CD4-positive, alpha-beta T cell (primary cell): ENCODE measurements at regions not wholly inside any gene's neighbourhood (a gene's known extent, or its start where the extent isn't known, plus 50 kb on each side); places are given as distances from the start of the nearest gene placed in this dataset.

ENCODE experiments used
- ATAC-seq: fragments of 200-7000 bp; cut with Tn5 transposase; one replicate; pipeline ENCODE4 v1.10.0; 2022; ENCODE audit warnings: mild to moderate bottlenecking; ENCODE audit not compliant: poor library complexity
- CTCF ChIA-PET: fragments of 350-600 bp; sonication (Branson Sonifier 250); formaldehyde crosslinking; loops from one replicate; lab custom pipeline; 2021; ENCODE audit warnings: antibody characterized with exemption, inconsistent platforms; lab: Charles Lee
- POLR2A ChIA-PET: fragments of 350-600 bp; sonication (Branson Sonifier 250); formaldehyde crosslinking; loops from one replicate; lab custom pipeline; 2021; ENCODE audit warnings: antibody characterized with exemption, inconsistent platforms; lab: Charles Lee
- DNase-seq, 14 experiments: peaks; one replicate each; pipeline ENCODE4 v3.0.0-alpha.2; 2013 to 2020; ENCODE audit warnings: mixed read lengths in 2 of 14
- H3K27ac ChIP-seq, 2 donors: one replicate each; pipeline versions ENCODE4 v1.5.1 to v1.7.0; 2013; ENCODE audit warnings: low read length in 2 of 2, low read depth in 1 of 2, mild to moderate bottlenecking in 1 of 2
- H3K27me3 ChIP-seq, 2 experiments: 1 replicate in 1 of 2; 2 replicates in 1 of 2; pipeline versions ENCODE4 v1.6.1 to v1.7.0; 2013; ENCODE audit warnings: low read length in 2 of 2, control low read depth in 1 of 2, mild to moderate bottlenecking in 1 of 2, moderate library complexity in 1 of 2; ENCODE audit not compliant: insufficient read depth in 2 of 2, control insufficient read depth in 1 of 2
- H3K36me3 ChIP-seq: one replicate; pipeline ENCODE4 v1.6.1; 2013; ENCODE audit warnings: low read length, control low read depth; ENCODE audit not compliant: insufficient read depth
- H3K4me1 ChIP-seq: one replicate; pipeline ENCODE4 v1.6.1; 2013; ENCODE audit warnings: low read length, control low read depth; ENCODE audit not compliant: insufficient read depth
- H3K4me3 ChIP-seq: one replicate; pipeline ENCODE4 v1.5.1; 2013; ENCODE audit warnings: mild to moderate bottlenecking, low read length, moderate library complexity
- H3K9me3 ChIP-seq, 2 experiments: 1 replicate in 1 of 2; 2 replicates in 1 of 2; pipeline versions ENCODE4 v1.6.1 to v1.7.0; 2013; ENCODE audit warnings: low read length in 2 of 2, mild to moderate bottlenecking in 2 of 2, control low read depth in 1 of 2, moderate library complexity in 1 of 2; ENCODE audit not compliant: control insufficient read depth in 1 of 2, insufficient read depth in 1 of 2
- H3K27ac Mint-ChIP-seq: one replicate; pipeline ENCODE4 v1.8.0; 2020; ENCODE audit warnings: mixed read lengths
- H3K27me3 Mint-ChIP-seq: one replicate; pipeline ENCODE4 v1.8.0; 2021; ENCODE audit warnings: mixed read lengths
- H3K36me3 Mint-ChIP-seq: one replicate; pipeline ENCODE4 v1.8.0; 2021; ENCODE audit warnings: low read depth, mixed read lengths
- H3K4me1 Mint-ChIP-seq: one replicate; pipeline ENCODE4 v1.8.0; 2021; ENCODE audit warnings: low read depth, mixed read lengths
- H3K4me3 Mint-ChIP-seq: one replicate; pipeline ENCODE4 v1.8.0; 2020; ENCODE audit warnings: mild to moderate bottlenecking, mixed read lengths
- H3K9me3 Mint-ChIP-seq: one replicate; pipeline ENCODE4 v1.8.0; 2020; ENCODE audit warnings: mixed read lengths
- intact Hi-C, 2 experiments: fragments of 100-400 bp; cut with DNase I in 1 of 2; cut with micrococcal nuclease in 1 of 2; formaldehyde crosslinking; loops; one replicate each; pipeline versions ENCODE4 v1.15.1 to v1.9.0; 2023 to 2025; cut with DNase I, micrococcal nuclease
- TF ChIP-seq, protein P1 (sequence below): fragments of 200-600 bp; IDR thresholded peaks from one replicate; pipeline ENCODE4 v1.8.0; 2022; ENCODE audit warnings: antibody characterized with exemption, mild to moderate bottlenecking

DNA sequence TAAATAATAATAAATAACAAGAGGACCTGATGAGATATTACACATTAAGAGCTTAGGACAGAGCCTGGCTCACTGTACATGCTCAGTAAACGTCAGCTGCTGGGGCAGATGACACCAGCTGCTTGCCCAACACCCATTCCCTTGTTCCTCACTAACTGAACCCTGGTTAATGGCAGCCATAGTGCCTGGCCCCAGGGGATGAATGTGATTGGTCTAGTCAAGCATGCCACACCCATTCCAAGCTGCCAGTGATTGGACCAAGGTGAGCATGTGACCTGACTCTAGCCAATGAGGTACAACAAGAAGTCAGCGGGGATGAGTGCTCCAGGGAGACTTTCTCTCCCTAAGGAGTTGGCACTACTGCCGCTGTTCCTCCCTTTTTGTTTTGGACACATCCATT is 85.1 kb upstream of the PTPN1 start:
- Mint-ChIP-seq H3K9me3 (no peaks in the 10 kb centered on the region), H3K4me1 (no peaks in the 10 kb centered on the region), H3K27me3 (no peaks in the 10 kb centered on the region), H3K36me3 (no peaks in the 10 kb centered on the region), H3K27ac (no peak overlapping the region), H3K4me3 (no peak overlapping the region)
- TF ChIP-seq, protein P1, sequence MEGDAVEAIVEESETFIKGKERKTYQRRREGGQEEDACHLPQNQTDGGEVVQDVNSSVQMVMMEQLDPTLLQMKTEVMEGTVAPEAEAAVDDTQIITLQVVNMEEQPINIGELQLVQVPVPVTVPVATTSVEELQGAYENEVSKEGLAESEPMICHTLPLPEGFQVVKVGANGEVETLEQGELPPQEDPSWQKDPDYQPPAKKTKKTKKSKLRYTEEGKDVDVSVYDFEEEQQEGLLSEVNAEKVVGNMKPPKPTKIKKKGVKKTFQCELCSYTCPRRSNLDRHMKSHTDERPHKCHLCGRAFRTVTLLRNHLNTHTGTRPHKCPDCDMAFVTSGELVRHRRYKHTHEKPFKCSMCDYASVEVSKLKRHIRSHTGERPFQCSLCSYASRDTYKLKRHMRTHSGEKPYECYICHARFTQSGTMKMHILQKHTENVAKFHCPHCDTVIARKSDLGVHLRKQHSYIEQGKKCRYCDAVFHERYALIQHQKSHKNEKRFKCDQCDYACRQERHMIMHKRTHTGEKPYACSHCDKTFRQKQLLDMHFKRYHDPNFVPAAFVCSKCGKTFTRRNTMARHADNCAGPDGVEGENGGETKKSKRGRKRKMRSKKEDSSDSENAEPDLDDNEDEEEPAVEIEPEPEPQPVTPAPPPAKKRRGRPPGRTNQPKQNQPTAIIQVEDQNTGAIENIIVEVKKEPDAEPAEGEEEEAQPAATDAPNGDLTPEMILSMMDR: no peak
- ATAC-seq: no peak
- peak in 2 of 14 experiments; percentile 22 to 33 for DNase-seq
- POLR2A ChIA-PET: no interaction called here
- H3K9me3 ChIP-seq: peaks cover 7% of the 10 kb centered on the region in 2 experiments
- CTCF ChIA-PET: no interaction called here
- H3K27ac ChIP-seq: no peak overlapping the region
- H3K36me3 ChIP-seq: no peaks in the 10 kb centered on the region
- H3K4me1 ChIP-seq: no peaks in the 10 kb centered on the region
- no peak overlapping the region for H3K4me3 ChIP-seq
- peaks cover 0 to 2% of the 10 kb centered on the region in 2 experiments for H3K27me3 ChIP-seq
- intact Hi-C loops: no loop called here

DNA sequence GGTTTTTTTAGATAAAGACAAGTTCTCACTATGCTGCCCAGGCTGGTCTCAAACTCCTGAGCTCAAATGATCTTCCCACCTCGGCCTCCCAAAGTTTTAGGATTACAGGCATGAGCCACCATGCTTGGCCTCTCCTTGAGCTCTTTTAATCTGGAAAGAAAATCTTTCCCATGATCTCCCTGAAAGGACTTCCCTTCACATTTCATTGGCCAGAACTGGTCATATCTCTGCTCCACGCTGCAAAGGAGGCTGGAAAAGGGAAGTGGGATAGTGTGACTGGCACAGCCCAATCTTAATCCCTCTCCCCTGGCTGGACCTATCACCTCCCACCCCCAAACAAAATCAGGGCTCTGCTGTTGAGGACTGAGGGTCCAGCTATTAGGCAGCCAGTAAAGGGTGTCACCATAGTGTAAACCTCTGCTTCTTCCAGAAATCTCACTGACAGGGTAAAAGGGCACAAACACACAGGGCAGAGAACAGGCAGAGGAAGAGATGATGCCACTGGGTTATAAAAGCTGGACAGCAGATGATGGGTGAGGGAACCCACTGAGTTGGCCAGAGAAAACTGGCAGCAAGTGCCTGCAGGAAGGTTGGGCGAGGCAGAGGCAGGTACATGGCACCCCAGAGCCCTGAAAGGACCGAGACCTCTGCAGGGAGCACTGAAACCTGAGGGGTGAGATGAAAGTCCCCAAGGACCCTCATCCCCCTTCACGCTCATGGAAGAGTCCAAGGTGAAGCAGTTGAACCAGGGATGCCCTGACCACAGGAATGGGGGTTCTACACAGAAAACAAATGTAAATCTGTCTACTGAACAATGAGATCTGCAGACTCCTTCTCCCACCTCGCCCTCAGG is 83.1 kb upstream of the PTPN1 start:
- no peaks in the 10 kb centered on the region for H3K9me3 ChIP-seq
- H3K9me3 Mint-ChIP-seq: no peaks in the 10 kb centered on the region
- H3K4me3 ChIP-seq: no peak overlapping the region
- ChIA-PET CTCF (no interaction called here), POLR2A (no interaction called here)
- intact Hi-C loops: no loop called here
- ATAC-seq (no peak), DNase-seq (peak in 1 of 14 experiments; percentile 15)
- no peaks in the 10 kb centered on the region for H3K4me1 Mint-ChIP-seq
- no peaks in the 10 kb centered on the region for H3K27me3 ChIP-seq
- H3K27me3 Mint-ChIP-seq: no peaks in the 10 kb centered on the region
- no peaks in the 10 kb centered on the region for H3K4me1 ChIP-seq
- no peaks in the 10 kb centered on the region for H3K36me3 ChIP-seq
- H3K4me3 Mint-ChIP-seq: no peak overlapping the region
- H3K27ac Mint-ChIP-seq: no peak overlapping the region
- H3K36me3 Mint-ChIP-seq: no peaks in the 10 kb centered on the region
- TF ChIP-seq, protein P1: no peak
- no peak overlapping the region for H3K27ac ChIP-seq

DNA sequence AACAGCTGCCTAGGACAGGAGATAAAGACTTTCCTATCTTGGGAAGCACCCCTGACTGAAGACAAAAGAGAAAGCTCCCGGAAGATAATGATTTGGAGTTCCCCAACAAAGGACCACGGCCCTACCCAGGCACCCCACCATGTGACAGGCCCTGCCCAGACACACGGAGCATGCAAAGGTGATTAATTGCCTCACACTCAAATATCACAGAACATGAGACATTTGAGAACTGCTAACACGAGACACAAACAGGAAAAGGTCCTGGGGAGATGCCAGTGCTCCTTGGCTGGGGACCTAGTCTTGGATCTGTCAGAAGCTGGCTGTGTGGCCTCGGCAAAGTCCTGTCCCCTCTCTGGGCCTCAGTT is 82.5 kb upstream of the PTPN1 start:
- no peak for ATAC-seq
- CTCF ChIA-PET: no interaction called here
- Histone ChIP-seq H3K9me3 (no peaks in the 10 kb centered on the region), H3K27me3 (no peaks in the 10 kb centered on the region), H3K4me1 (no peaks in the 10 kb centered on the region), H3K27ac (no peak overlapping the region), H3K4me3 (no peak overlapping the region), H3K36me3 (no peaks in the 10 kb centered on the region)
- POLR2A ChIA-PET: no interaction called here
- TF ChIP-seq, protein P1: no peak
- Mint-ChIP-seq H3K27ac (no peak overlapping the region), H3K4me3 (no peak overlapping the region), H3K4me1 (no peaks in the 10 kb centered on the region), H3K9me3 (no peaks in the 10 kb centered on the region), H3K36me3 (no peaks in the 10 kb centered on the region), H3K27me3 (no peaks in the 10 kb centered on the region)
- intact Hi-C loops: no loop called here
- DNase-seq: no peak
